ENCODE measurements at regions not wholly inside any gene's neighbourhood (a gene's known extent, or its start where the extent isn't known, plus 50 kb on each side); places are given as distances from the start of the nearest gene placed in this dataset.

GRCh38 chr1:232140419-232141166 lies 489.3 kb downstream of the SIPA1L2 start:
- no peak for TF ChIP-seq CTCF (IDR thresholded peaks at IDR 0.05; ENCODE audit: low read length)
- no peak for TF ChIP-seq EZH2 (optimal IDR thresholded peaks at IDR 0.05; ENCODE audit: low read depth, low read length)
